GM12892 (cell line): ENCODE measurements at regions not wholly inside any gene's neighbourhood (a gene's known extent, or its start where the extent isn't known, plus 50 kb on each side); places are given as distances from the start of the nearest gene placed in this dataset.

ENCODE experiments used
- POLR2A ChIP-seq: IDR thresholded peaks from 2 replicates; pipeline ENCODE4 v1.6.1; 2011; ENCODE audit warnings: low read depth, low read length, control low read depth
- POLR2AphosphoS5 ChIP-seq: IDR thresholded peaks from 2 replicates; pipeline ENCODE4 v1.6.1; 2011; ENCODE audit warnings: low read depth, low read length, control low read depth

DNA sequence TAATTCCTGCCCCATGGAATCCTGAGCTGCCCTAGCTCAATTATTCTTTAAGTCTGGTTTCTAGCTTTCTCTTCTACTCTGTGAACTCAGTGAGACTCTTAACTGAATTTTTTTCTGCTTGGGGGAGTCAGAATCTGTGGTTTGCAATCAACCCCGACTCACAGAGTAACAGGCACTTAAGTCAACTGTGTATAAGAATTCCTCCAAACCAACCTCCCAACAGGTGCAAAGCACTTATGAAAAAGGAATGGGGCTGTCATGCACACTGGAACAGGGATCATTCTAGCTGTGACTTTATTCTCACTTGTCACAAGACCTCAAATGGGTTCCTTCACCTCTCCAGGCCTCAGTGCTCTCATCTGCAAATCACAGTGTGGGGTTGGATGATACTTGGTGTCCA lies 60.3 kb upstream of the SYT6 start:
- TF ChIP-seq POLR2AphosphoS5 (no peak), POLR2A (no peak)
